ENCODE measurements at regions not wholly inside any gene's neighbourhood (a gene's known extent, or its start where the extent isn't known, plus 50 kb on each side); places are given as distances from the start of the nearest gene placed in this dataset.

DNA sequence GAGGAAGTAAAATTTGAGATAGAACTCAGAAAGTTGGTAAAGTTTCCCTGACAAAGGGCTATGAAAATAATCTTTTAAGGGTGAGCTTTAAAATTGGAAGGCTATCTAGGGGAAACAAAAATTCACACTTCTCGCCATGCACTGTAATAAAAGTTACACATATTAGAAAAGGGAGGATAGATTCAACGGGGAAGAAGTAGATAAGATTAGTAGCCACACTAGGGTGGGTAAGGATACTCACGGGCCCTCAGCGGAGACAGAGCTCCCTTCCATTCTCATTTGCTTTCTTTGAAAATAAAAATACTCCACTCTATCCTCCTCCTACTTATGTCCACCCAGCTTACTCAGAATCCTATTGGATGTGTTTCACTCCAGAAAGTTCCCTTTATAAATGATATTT lies 691.3 kb upstream of the NR2F2 start:
- Mint-ChIP-seq H3K27ac (ENCODE audit: unreplicated experiment) (no peak overlapping the region), H3K36me3 (ENCODE audit: unreplicated experiment) (no peaks in the 10 kb centered on the region)

DNA sequence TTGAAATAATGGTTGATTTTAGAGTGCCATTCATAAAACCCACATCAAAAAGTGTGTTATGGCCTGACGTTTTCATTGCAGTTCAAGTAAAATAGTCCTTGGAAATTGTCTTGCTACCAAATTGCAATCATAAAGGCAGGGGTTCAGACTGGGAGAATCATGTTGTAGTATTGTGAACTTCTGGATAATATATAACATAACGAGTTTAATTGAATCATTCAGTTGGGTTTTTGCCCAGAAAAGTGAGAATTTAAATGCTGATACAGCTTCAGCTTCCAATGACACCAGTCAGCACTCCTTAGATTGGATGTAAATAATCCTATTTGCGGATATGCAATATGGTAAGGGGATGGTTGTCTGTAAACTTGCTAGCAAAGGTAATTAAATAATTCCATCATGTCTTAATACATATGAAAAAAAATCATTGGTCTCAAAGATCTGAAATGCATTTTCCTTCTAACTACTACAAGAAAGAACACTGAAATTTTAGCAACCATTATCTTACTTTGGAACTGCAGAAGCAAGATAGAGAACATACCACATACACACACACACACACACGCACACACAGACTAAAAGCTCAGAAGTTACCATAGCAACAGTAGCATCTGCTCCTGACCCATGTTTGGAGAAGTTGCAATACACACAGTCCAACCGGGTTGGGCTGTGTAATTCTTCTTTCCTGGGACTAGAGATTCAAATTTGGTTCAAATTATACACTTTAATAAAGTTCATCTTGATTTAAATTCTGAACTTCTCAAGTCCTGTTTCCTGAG lies 686.2 kb upstream of the NR2F2 start:
- DNase-seq = no peak
- Mint-ChIP-seq H3K27ac (ENCODE audit: unreplicated experiment) (no peak overlapping the region), H3K9me3 (ENCODE audit: unreplicated experiment) (peaks cover 1% of the 10 kb centered on the region), H3K4me1 (ENCODE audit: low read depth, unreplicated experiment) (no peaks in the 10 kb centered on the region), H3K36me3 (ENCODE audit: unreplicated experiment) (no peaks in the 10 kb centered on the region), H3K27me3 (ENCODE audit: unreplicated experiment) (peaks cover 2% of the 10 kb centered on the region), H3K4me3 (ENCODE audit: unreplicated experiment) (no peak overlapping the region)
- TF ChIP-seq, protein P1, sequence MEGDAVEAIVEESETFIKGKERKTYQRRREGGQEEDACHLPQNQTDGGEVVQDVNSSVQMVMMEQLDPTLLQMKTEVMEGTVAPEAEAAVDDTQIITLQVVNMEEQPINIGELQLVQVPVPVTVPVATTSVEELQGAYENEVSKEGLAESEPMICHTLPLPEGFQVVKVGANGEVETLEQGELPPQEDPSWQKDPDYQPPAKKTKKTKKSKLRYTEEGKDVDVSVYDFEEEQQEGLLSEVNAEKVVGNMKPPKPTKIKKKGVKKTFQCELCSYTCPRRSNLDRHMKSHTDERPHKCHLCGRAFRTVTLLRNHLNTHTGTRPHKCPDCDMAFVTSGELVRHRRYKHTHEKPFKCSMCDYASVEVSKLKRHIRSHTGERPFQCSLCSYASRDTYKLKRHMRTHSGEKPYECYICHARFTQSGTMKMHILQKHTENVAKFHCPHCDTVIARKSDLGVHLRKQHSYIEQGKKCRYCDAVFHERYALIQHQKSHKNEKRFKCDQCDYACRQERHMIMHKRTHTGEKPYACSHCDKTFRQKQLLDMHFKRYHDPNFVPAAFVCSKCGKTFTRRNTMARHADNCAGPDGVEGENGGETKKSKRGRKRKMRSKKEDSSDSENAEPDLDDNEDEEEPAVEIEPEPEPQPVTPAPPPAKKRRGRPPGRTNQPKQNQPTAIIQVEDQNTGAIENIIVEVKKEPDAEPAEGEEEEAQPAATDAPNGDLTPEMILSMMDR (IDR thresholded peaks at IDR 0.05; ENCODE audit: partially characterized antibody, unreplicated experiment) = no peak

More for the DNA sequence above, 691.3 kb upstream of the NR2F2 start:
- Mint-ChIP-seq H3K4me3 (ENCODE audit: unreplicated experiment) (no peak overlapping the region), H3K4me1 (ENCODE audit: low read depth, unreplicated experiment) (no peaks in the 10 kb centered on the region), H3K9me3 (ENCODE audit: unreplicated experiment) (peaks cover 1% of the 10 kb centered on the region), H3K27me3 (ENCODE audit: unreplicated experiment) (peaks cover 2% of the 10 kb centered on the region)
- DNase-seq = no peak
- TF ChIP-seq, protein P1 (IDR thresholded peaks at IDR 0.05; ENCODE audit: partially characterized antibody, unreplicated experiment) = no peak

GRCh38 chr15:95645791-95646338 lies 684.6 kb upstream of the NR2F2 start:
- Mint-ChIP-seq H3K4me3 (ENCODE audit: unreplicated experiment) (no peak overlapping the region), H3K36me3 (ENCODE audit: unreplicated experiment) (no peaks in the 10 kb centered on the region), H3K4me1 (ENCODE audit: low read depth, unreplicated experiment) (no peaks in the 10 kb centered on the region), H3K27ac (ENCODE audit: unreplicated experiment) (no peak overlapping the region), H3K9me3 (ENCODE audit: unreplicated experiment) (peaks cover 1% of the 10 kb centered on the region), H3K27me3 (ENCODE audit: unreplicated experiment) (peaks cover 2% of the 10 kb centered on the region)
- DNase-seq = no peak
- TF ChIP-seq, protein P1 (IDR thresholded peaks at IDR 0.05; ENCODE audit: partially characterized antibody, unreplicated experiment) = no peak

DNA sequence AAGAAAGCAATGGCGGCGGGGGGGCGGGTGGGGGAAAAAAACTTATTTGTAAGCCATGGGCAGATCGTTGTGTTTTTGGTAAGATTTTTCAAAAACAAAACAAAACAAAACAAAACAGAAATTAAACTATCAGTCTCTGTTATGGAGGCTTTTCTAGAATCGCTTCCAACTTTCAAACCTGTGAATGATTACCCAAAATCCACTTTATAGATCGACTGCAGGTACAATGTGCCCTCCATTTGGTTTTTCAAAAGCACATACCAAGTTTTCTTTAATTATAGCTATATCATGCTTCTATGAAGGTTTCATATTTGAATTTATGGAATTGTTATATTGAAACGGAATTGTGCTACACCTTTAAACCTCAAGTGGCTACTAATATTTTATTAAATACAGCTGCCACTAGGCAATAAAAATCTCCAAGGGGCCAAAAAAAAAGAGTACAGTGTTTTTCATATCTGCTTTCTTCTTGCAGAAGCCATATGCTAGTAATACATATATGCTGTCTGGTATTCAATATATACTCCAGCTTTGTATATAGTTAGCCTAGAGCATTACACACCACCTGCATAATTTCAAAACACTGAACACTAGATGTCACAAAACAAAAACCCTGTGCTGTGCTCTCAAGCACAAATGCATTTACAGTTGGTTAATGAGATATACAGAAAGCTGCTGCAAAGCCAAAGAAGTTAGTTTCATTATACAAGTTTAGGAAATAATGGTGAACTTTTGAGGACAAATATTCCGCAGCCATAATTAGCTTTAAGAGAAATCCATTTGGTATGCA lies 683.8 kb upstream of the NR2F2 start:
- TF ChIP-seq, protein P1 (IDR thresholded peaks at IDR 0.05; ENCODE audit: partially characterized antibody, unreplicated experiment) = no peak
- Mint-ChIP-seq H3K27me3 (ENCODE audit: unreplicated experiment) (peaks cover 2% of the 10 kb centered on the region), H3K27ac (ENCODE audit: unreplicated experiment) (no peak overlapping the region), H3K36me3 (ENCODE audit: unreplicated experiment) (no peaks in the 10 kb centered on the region), H3K4me1 (ENCODE audit: low read depth, unreplicated experiment) (no peaks in the 10 kb centered on the region), H3K4me3 (ENCODE audit: unreplicated experiment) (no peak overlapping the region), H3K9me3 (ENCODE audit: unreplicated experiment) (peaks cover 1% of the 10 kb centered on the region)
- no peak for DNase-seq

Data from glutamatergic neuron (in vitro differentiated cells).